ENCODE measurements at regions not wholly inside any gene's neighbourhood (a gene's known extent, or its start where the extent isn't known, plus 50 kb on each side); places are given as distances from the start of the nearest gene placed in this dataset.

GRCh38 chr2:103960129-103960513 is 893.8 kb upstream of the POU3F3 start:
- DNase-seq: no peak

GRCh38 chr2:103960951-103961350 is 893.0 kb upstream of the POU3F3 start:
- no peak for DNase-seq

GRCh38 chr2:103961862-103962261 is 892.1 kb upstream of the POU3F3 start:
- DNase-seq: no peak

- DNase-seq: no peak
Observed at GRCh38 chr2:103962670-103963069, 891.2 kb upstream of the POU3F3 start.

GRCh38 chr2:103963146-103963725 is 890.7 kb upstream of the POU3F3 start:
- no peak for DNase-seq

- no peak for DNase-seq
Observed at GRCh38 chr2:103977241-103977640, 876.7 kb upstream of the POU3F3 start.

- no peak for DNase-seq
Observed at GRCh38 chr2:103977668-103978067, 876.2 kb upstream of the POU3F3 start.

- DNase-seq: no peak
Observed at GRCh38 chr2:103980401-103980800, 873.5 kb upstream of the POU3F3 start.

- DNase-seq: no peak
Observed at GRCh38 chr2:103982691-103983090, 871.2 kb upstream of the POU3F3 start.

- no peak for DNase-seq
Observed at GRCh38 chr2:103986001-103986400, 867.9 kb upstream of the POU3F3 start.

- no peak for DNase-seq
Observed at GRCh38 chr2:103991591-103991990, 862.3 kb upstream of the POU3F3 start.

GRCh38 chr2:104004821-104005220 is 849.1 kb upstream of the POU3F3 start:
- DNase-seq: no peak

GRCh38 chr2:104016801-104017200 is 837.1 kb upstream of the POU3F3 start:
- DNase-seq: no peak

GRCh38 chr2:104023306-104023705 is 830.6 kb upstream of the POU3F3 start:
- DNase-seq: no peak

GRCh38 chr2:104023765-104024164 is 830.1 kb upstream of the POU3F3 start:
- DNase-seq: no peak

- no peak for DNase-seq
Observed at GRCh38 chr2:104025295-104025694, 828.6 kb upstream of the POU3F3 start.

GRCh38 chr2:104026725-104027124 is 827.2 kb upstream of the POU3F3 start:
- DNase-seq: no peak

- no peak for DNase-seq
Observed at GRCh38 chr2:104027321-104027720, 826.6 kb upstream of the POU3F3 start.

- DNase-seq: no peak
Observed at GRCh38 chr2:104028061-104028460, 825.9 kb upstream of the POU3F3 start.

- DNase-seq: no peak
Observed at GRCh38 chr2:104033399-104033798, 820.5 kb upstream of the POU3F3 start.

- no peak for DNase-seq
Observed at GRCh38 chr2:104040771-104041170, 813.1 kb upstream of the POU3F3 start.

- DNase-seq: no peak
Observed at GRCh38 chr2:104041351-104041750, 812.6 kb upstream of the POU3F3 start.

- DNase-seq: no peak
Observed at GRCh38 chr2:104043864-104044263, 810.1 kb upstream of the POU3F3 start.

GRCh38 chr2:104045071-104045470 is 808.8 kb upstream of the POU3F3 start:
- DNase-seq: no peak

GRCh38 chr2:104046466-104046865 is 807.4 kb upstream of the POU3F3 start:
- DNase-seq: no peak

GRCh38 chr2:104047516-104047915 is 806.4 kb upstream of the POU3F3 start:
- no peak for DNase-seq

All from DMS79 (cell line).